H9 (cell line): ENCODE measurements at regions not wholly inside any gene's neighbourhood (a gene's known extent, or its start where the extent isn't known, plus 50 kb on each side); places are given as distances from the start of the nearest gene placed in this dataset.

Experiments used
- DNase-seq: peaks from one replicate; pipeline ENCODE4 v3.0.0-alpha.2; 2017
- H2AFZ ChIP-seq: one replicate; pipeline ENCODE4 v1.6.1; 2013; ENCODE audit warnings: mild to moderate bottlenecking, low read length, control low read depth, moderate library complexity
- H2AK5ac ChIP-seq: 2 replicates; pipeline ENCODE4 v1.6.1; 2013; ENCODE audit warnings: low read length, control low read depth, mixed read lengths; ENCODE audit not compliant: insufficient read length
- H2BK120ac ChIP-seq: one replicate; pipeline ENCODE4 v1.6.1; 2013; ENCODE audit warnings: low read depth, mild to moderate bottlenecking, low read length, control low read depth, inconsistent platforms; ENCODE audit not compliant: poor library complexity, severe bottlenecking
- H2BK12ac ChIP-seq: 2 replicates; pipeline ENCODE4 v1.6.1; 2013; ENCODE audit warnings: low read length, control low read depth, mixed read lengths, low read depth; ENCODE audit not compliant: insufficient read length
- H2BK15ac ChIP-seq: 2 replicates; pipeline ENCODE4 v1.6.1; 2013; ENCODE audit warnings: low read depth, low read length, control low read depth
- H2BK20ac ChIP-seq: one replicate; pipeline ENCODE4 v1.6.1; 2013; ENCODE audit warnings: low read depth, mild to moderate bottlenecking, low read length, control low read depth, inconsistent platforms; ENCODE audit not compliant: poor library complexity, severe bottlenecking
- H2BK5ac ChIP-seq: 2 replicates; pipeline ENCODE4 v1.6.1; 2013; ENCODE audit warnings: low read length, control low read depth, mixed read lengths; ENCODE audit not compliant: insufficient read length
- H3K14ac ChIP-seq: 2 replicates; pipeline ENCODE4 v1.6.1; 2013; ENCODE audit warnings: low read length, control low read depth; ENCODE audit not compliant: insufficient read depth
- H3K18ac ChIP-seq: 2 replicates; pipeline ENCODE4 v1.6.1; 2013; ENCODE audit warnings: low read depth, mild to moderate bottlenecking, mixed read lengths, low read length, control low read depth; ENCODE audit not compliant: insufficient read length
- H3K23ac ChIP-seq: 2 replicates; pipeline ENCODE4 v1.6.1; 2013; ENCODE audit warnings: low read length, control low read depth, mixed read lengths, low read depth; ENCODE audit not compliant: insufficient read length
- H3K23me2 ChIP-seq: 2 replicates; pipeline ENCODE4 v1.6.1; 2013; ENCODE audit warnings: low read depth, mild to moderate bottlenecking, mixed read lengths, low read length, control low read depth; ENCODE audit not compliant: insufficient read length, poor library complexity, severe bottlenecking
- H3K27ac ChIP-seq: 2 replicates; pipeline ENCODE4 v1.5.1; 2013; ENCODE audit warnings: low read length, control low read depth, mixed read lengths, low read depth; ENCODE audit not compliant: insufficient read length
- H3K27me3 ChIP-seq: 2 replicates; pipeline ENCODE4 v1.6.1; 2013; ENCODE audit warnings: low read length, control low read depth, inconsistent platforms; ENCODE audit not compliant: insufficient read depth
- H3K4ac ChIP-seq: 2 replicates; pipeline ENCODE4 v1.6.1; 2013; ENCODE audit warnings: low read depth, mild to moderate bottlenecking, control low read depth, inconsistent platforms, low read length, moderate library complexity
- H3K4me1 ChIP-seq: 2 replicates; pipeline ENCODE4 v1.6.1; 2013; ENCODE audit warnings: low read length, control low read depth, inconsistent platforms; ENCODE audit not compliant: insufficient read depth
- H3K4me2 ChIP-seq: 2 replicates; pipeline ENCODE4 v1.6.1; 2013; ENCODE audit warnings: low read length, control low read depth, mixed read lengths; ENCODE audit not compliant: insufficient read length, insufficient read depth
- H3K56ac ChIP-seq: 2 replicates; pipeline ENCODE4 v1.6.1; 2013; ENCODE audit warnings: low read depth, mild to moderate bottlenecking, mixed read lengths, low read length, control low read depth; ENCODE audit not compliant: insufficient read length
- H3K79me1 ChIP-seq: 2 replicates; pipeline ENCODE4 v1.6.1; 2013; ENCODE audit warnings: low read depth, mild to moderate bottlenecking, moderate library complexity, low read length, control low read depth, inconsistent platforms; ENCODE audit not compliant: insufficient read depth, poor library complexity, severe bottlenecking
- H3K79me2 ChIP-seq: 2 replicates; pipeline ENCODE4 v1.6.1; 2013; ENCODE audit warnings: low read length, control low read depth, inconsistent platforms; ENCODE audit not compliant: insufficient read depth
- H3K9ac ChIP-seq: 2 replicates; pipeline ENCODE4 v1.6.1; 2013; ENCODE audit warnings: low read length, control low read depth, mixed read lengths; ENCODE audit not compliant: insufficient read length; ENCODE audit errors: extremely low read depth
- H3K9me3 ChIP-seq: one replicate; pipeline ENCODE4 v1.6.1; 2013; ENCODE audit warnings: low read depth, low read length, inconsistent platforms; ENCODE audit not compliant: control insufficient read depth
- H3T11ph ChIP-seq: one replicate; pipeline ENCODE4 v1.6.1; 2013; ENCODE audit warnings: mild to moderate bottlenecking, low read length, control low read depth, inconsistent platforms
- H4K20me1 ChIP-seq: one replicate; pipeline ENCODE4 v1.6.1; 2013; ENCODE audit not compliant: control insufficient read depth, insufficient read length, insufficient read depth
- H4K5ac ChIP-seq: 2 replicates; pipeline ENCODE4 v1.6.1; 2013; ENCODE audit warnings: low read depth, mild to moderate bottlenecking, mixed read lengths, low read length, control low read depth; ENCODE audit not compliant: insufficient read length
- H4K8ac ChIP-seq: replicated peaks from 2 replicates; pipeline ENCODE4 v1.6.1; 2013; ENCODE audit warnings: low read length, control low read depth, mixed read lengths, low read depth; ENCODE audit not compliant: insufficient read length
- H4K91ac ChIP-seq: 2 replicates; pipeline ENCODE4 v1.6.1; 2013; ENCODE audit warnings: low read depth, mild to moderate bottlenecking, moderate library complexity, mixed read lengths, low read length, control low read depth; ENCODE audit not compliant: insufficient read length
- H3K27ac Mint-ChIP-seq, 3 experiments: 2 replicates in 2 of 3; 3 replicates in 1 of 3; pipeline ENCODE4 v1.8.0; 2020 to 2021; ENCODE audit warnings: mixed read lengths in 3 of 3, mild to moderate bottlenecking in 1 of 3, moderate library complexity in 1 of 3
- H3K27me3 Mint-ChIP-seq: 2 replicates; pipeline ENCODE4 v1.8.0; 2021; ENCODE audit warnings: low read depth, mild to moderate bottlenecking, moderate library complexity, mixed read lengths
- H3K36me3 Mint-ChIP-seq, 3 experiments: 2 replicates in 2 of 3; 3 replicates in 1 of 3; pipeline ENCODE4 v1.8.0; 2020 to 2021; ENCODE audit warnings: low read depth in 3 of 3, mixed read lengths in 3 of 3; ENCODE audit not compliant: insufficient read depth in 1 of 3
- H3K4me1 Mint-ChIP-seq, 2 experiments: 2 replicates each; pipeline ENCODE4 v1.8.0; 2020; ENCODE audit warnings: mixed read lengths in 2 of 2
- H3K4me3 Mint-ChIP-seq, 2 experiments: 2 replicates in 1 of 2; 3 replicates in 1 of 2; pipeline ENCODE4 v1.8.0; 2020 to 2021; ENCODE audit warnings: mild to moderate bottlenecking in 2 of 2, mixed read lengths in 2 of 2, moderate library complexity in 1 of 2
- H3K9me3 Mint-ChIP-seq, 2 experiments: 2 replicates in 1 of 2; 3 replicates in 1 of 2; pipeline ENCODE4 v1.8.0; 2020; ENCODE audit warnings: mild to moderate bottlenecking in 2 of 2, mixed read lengths in 2 of 2, moderate library complexity in 1 of 2
- WGBS: extraction: QIAGEN DNeasy Blood & Tissue Kit; methylation state at CpG from one replicate; pipeline ENCODE4 v1.1.7; 2013; ENCODE audit warnings: missing lambda C conversion rate, low lambda C conversion rate, mixed read lengths; ENCODE audit not compliant: insufficient read length; ENCODE audit errors: extremely low coverage; 5-methylcytosine and 5-hydroxymethylcytosine counted together
- TF ChIP-seq, protein P1 (sequence below): fragments of 200-600 bp; sonication (generic); conservative IDR thresholded peaks from 3 replicates; pipeline ENCODE4 v1.8.0; 2021; ENCODE audit warnings: antibody characterized with exemption, mild to moderate bottlenecking

DNA sequence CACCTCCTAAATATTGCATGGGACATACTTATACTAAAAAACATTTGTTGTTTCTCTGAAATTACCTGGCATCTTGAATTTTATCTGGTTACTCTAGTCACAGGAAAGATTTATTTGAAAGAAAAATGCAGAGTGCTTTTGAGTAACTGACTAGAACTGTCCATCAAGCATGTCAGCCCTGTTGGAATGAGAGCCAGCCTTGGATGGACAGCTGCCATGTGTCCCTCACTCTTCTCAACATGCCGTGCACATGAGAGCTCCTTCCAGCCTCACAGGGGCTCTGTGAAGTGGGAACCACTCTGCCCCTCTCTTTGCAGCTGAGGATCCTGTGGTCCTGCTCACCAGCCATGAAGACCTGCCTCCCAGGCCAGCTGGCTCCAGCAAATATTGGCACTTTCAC is 118.3 kb upstream of the SHH start:
- H2BK12ac ChIP-seq: no peak overlapping the region
- no peak overlapping the region for H3K23ac ChIP-seq
- no peak overlapping the region for H2BK120ac ChIP-seq
- H3K4ac ChIP-seq: no peak overlapping the region
- no peaks in the 10 kb centered on the region for H3K23me2 ChIP-seq
- H4K91ac ChIP-seq: no peak overlapping the region
- no peaks in the 10 kb centered on the region for H3K9me3 ChIP-seq
- Mint-ChIP-seq H3K9me3 (peaks cover 14 to 35% of the 10 kb centered on the region in 2 experiments), H3K4me3 (no peak overlapping the region), H3K27me3 (peaks cover 16% of the 10 kb centered on the region), H3K36me3 (peaks cover 0 to 7% (median 0%) of the 10 kb centered on the region in 3 experiments; a peak in 3 of 7 replicates), H3K27ac (peak overlapping the region in 1 of 3 experiments; percentile 13; a peak in 1 of 7 replicates), H3K4me1 (peaks cover 0 to 5% of the 10 kb centered on the region in 2 experiments; a peak in 1 of 4 replicates)
- H2BK20ac ChIP-seq: no peak overlapping the region
- H3K79me2 ChIP-seq: no peaks in the 10 kb centered on the region
- H4K5ac ChIP-seq: no peak overlapping the region
- H4K8ac ChIP-seq: no peak overlapping the region
- H3K14ac ChIP-seq: 0 out of 2 replicates have a peak overlapping the region, but pooled peaks have one; percentile 2
- H3K18ac ChIP-seq: no peak overlapping the region
- no peak overlapping the region for H2BK5ac ChIP-seq
- H3T11ph ChIP-seq: no peak overlapping the region
- H3K9ac ChIP-seq: no peak overlapping the region
- H3K4me2 ChIP-seq: no peak overlapping the region
- H3K79me1 ChIP-seq: no peaks in the 10 kb centered on the region
- no peak overlapping the region for H3K27ac ChIP-seq
- H2AFZ ChIP-seq: no peak overlapping the region
- DNase-seq: no peak
- TF ChIP-seq, protein P1, sequence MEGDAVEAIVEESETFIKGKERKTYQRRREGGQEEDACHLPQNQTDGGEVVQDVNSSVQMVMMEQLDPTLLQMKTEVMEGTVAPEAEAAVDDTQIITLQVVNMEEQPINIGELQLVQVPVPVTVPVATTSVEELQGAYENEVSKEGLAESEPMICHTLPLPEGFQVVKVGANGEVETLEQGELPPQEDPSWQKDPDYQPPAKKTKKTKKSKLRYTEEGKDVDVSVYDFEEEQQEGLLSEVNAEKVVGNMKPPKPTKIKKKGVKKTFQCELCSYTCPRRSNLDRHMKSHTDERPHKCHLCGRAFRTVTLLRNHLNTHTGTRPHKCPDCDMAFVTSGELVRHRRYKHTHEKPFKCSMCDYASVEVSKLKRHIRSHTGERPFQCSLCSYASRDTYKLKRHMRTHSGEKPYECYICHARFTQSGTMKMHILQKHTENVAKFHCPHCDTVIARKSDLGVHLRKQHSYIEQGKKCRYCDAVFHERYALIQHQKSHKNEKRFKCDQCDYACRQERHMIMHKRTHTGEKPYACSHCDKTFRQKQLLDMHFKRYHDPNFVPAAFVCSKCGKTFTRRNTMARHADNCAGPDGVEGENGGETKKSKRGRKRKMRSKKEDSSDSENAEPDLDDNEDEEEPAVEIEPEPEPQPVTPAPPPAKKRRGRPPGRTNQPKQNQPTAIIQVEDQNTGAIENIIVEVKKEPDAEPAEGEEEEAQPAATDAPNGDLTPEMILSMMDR: no peak
- H3K4me1 ChIP-seq: no peaks in the 10 kb centered on the region
- H4K20me1 ChIP-seq: no peaks in the 10 kb centered on the region
- H3K56ac ChIP-seq: no peak overlapping the region
- H3K27me3 ChIP-seq: no peaks in the 10 kb centered on the region
- no CpG with 5 or more reads among the region's 1 CpG for WGBS
- H2BK15ac ChIP-seq: no peak overlapping the region
- H2AK5ac ChIP-seq: no peak overlapping the region
